GM19025 (cell line): ENCODE measurements at regions not wholly inside any gene's neighbourhood (a gene's known extent, or its start where the extent isn't known, plus 50 kb on each side); places are given as distances from the start of the nearest gene placed in this dataset.
A peak's percentile ranks its signal among the peaks of the same experiment; 100 is the strongest.
"Not testable (repeated sequence)": the region's sequence is repeated elsewhere in the genome, so short reads cannot be mapped to it uniquely, and the experiment has no call there.

ENCODE experiments used
- ATAC-seq: cut with Tn5 transposase; IDR thresholded peaks from one replicate; pipeline ENCODE4 v1.9.1; 2021; ENCODE audit warnings: mild to moderate bottlenecking, low read depth, moderate library complexity; ENCODE audit not compliant: unreplicated experiment

- ATAC-seq: not testable (repeated sequence)
Measured at GRCh38 chr3:71982506-71983258, 197.7 kb upstream of the PROK2 start.

- no peak for ATAC-seq
Measured at GRCh38 chr3:71979175-71979574, 194.2 kb upstream of the PROK2 start.

DNA sequence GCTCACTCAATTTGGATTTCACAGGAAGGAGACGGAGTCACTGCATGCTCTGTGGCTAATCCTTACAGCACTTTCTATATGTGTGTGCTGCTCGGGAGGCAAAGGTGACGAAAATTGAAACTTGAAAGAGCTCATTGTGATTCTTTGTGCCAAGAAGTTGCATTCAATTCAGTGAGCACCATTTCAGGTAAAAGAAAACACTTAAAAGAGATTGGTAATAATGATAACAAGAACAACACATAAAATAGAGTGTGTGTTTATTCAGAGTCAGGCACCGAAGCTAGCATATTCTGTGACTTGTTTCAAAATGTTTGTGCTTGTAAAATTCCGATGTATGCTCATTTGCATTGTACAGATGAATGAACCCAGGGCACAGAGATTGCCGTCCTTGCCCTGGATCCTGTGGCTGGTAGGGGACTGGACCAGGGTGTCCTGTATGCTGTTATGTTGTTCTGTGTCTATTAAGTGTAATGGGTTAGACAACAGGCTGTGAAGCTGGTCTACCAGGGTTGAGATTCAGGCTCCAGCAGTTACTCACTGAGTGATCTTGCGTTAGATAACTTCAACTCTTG lies 193.3 kb upstream of the PROK2 start:
- ATAC-seq: peak; percentile 81

DNA sequence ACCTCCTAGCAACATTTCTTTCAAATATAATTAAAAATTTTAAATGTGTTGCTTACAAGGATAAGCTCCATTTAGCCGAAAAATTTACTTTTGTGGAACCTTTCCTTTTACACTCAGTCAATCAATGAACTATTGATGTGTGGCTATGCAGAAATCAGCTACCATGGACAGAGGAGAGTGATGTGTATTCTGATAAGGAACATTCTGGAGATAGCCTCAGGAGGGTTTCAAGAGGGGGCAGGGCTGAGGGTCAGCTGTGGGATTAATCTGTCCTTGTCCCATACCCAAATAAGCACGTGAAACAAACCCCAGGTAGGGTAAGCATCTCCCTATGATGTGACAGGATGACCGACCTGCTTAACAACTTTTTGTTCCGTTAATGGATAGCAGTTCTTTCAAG lies 192.6 kb upstream of the PROK2 start:
- ATAC-seq: no peak

DNA sequence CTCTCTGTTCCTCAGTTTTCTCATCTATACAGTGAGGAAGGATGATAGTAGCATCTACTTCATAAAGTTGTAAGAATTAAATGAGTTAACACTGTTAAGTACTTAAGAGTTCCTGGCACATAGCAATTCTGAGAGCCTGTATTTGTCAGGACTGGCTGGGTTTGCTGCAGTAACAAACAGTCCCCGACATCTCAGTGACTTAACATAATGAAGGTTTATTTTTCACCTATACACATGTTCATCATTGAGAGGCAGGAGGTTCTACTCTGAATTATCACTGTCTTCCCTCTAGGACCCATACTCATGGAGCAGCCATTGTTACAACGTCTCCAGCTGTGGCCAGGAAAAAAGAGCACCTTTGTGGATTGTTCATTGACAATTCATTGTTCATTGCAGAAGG lies 190.6 kb upstream of the PROK2 start:
- no peak for ATAC-seq

DNA sequence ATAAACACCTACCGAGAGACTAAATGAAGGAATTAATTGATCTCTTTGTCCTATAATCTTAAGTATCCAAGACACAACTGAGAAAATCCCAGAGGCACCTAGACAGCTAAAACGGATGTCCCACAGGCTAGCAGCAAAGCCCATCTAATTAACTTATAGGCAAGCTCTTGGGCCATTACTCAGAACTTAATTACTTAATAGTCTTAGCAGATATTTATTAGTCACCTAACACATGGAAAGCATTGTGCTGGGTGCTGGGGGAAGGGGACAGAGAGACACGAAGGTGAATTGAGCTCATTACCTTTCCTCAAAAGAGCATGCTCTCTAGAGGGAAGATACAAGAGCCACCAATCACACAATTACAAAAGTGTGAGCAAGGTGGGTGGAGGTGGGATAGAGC lies 189.8 kb upstream of the PROK2 start:
- no peak for ATAC-seq

DNA sequence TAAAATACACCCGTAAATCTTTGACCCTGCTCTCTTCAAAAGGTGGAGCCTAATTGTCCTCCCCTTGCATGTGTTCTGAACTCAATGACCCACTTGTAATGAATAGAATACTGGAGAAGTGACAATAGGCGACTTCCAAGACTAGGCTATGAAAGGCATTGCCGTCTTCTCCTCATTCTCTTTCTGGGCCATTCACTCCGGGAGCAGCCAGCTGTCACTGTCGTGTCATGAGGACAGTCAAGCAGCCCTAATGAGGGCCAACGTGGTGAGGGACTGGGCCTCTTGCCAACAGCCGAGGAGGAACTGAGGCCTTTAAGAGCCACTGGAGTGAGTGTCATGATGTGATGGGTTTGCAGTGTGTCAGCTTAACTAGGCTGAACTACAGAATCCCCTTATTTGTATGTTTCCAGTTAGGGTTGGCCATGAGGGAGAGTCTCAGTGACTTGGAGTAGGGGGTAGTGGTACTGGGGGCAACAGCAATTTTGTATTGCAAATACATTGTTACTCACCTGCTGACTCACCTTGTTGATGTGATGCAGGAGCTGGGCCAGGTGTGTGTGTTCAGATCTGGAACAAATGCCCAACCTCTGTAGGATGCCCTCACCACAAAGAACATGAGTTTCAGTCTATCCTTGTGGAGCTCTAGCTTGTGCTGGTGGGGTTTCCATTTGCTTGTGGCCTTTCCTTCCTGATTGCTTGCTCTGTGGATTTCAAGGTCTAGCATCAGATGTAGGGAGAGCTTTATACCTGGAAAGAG lies 188.5 kb upstream of the PROK2 start:
- ATAC-seq: no peak

GRCh38 chr3:71972031-71972430 lies 187.1 kb upstream of the PROK2 start:
- ATAC-seq: no peak

DNA sequence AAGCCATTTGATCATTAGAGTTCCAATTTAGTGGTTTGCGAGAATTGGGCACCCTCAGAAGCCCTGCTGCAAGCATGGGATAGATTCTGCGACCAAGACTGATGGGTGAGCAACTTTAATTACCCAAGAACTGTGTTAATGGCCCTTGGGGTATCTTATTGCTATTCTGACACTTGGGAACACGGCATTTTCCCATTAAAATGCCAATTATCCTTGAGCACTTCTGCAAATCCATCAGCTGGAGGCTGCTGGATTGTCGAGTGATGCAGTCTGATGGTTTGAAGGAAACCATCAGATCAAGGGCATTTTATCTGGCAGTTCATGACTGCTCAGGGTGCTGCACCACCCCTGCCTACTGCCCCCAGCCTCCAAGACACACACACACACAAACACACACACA lies 183.6 kb upstream of the PROK2 start:
- no peak for ATAC-seq

DNA sequence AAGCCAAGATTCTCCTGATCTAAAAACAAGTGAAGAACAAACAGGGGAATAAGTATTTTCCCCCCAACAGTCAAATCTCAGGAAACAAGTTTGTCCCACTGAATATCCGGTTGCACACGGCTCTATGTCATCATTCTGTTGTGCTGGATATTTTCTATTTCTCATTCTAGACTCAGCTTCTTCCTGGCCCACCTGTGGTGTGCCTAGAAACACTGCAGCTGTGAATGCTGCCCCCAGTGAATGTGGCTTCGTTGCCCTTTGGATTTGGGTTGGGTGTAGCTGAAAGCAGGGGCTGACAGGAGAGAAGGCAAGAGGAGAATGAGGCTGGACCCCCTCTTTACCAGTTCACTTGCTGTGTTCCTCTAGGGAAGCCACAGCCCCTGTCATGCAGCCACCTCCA lies 181.2 kb upstream of the PROK2 start:
- ATAC-seq: no peak

- ATAC-seq: no peak
Measured at GRCh38 chr3:71964170-71964569, 179.2 kb upstream of the PROK2 start.

DNA sequence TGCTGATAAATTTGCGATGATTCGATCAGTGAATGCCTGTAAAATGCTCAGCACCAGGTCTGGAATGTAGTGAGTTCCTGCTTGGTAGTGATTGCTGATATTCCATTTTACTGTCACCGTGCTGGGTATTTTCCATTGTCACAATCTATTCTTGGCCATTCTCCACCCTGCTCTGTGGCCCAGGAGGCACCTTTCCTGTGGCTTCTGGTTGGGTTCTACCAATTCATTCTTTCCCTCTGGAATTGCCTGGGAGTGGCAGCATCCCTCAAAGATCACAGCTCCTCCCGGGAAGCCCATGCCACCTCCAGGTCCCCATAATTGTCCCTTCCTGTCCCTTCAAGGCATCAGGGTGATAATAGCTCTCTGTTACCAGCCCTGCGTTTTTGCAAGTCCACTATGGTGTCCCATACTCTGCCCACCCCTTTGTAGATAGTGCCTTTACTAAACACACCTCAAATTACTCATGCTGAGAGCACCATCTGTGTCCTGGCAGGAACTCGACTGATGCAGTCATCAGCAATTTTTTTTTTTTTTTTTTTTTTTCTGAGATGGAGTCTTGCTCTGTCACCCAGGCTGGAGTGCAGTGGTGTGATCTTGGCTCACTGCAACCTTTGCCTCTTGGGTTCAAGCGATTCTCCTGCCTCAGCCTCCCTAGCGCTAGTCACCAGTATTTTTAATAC lies 177.8 kb upstream of the PROK2 start:
- ATAC-seq: no peak

DNA sequence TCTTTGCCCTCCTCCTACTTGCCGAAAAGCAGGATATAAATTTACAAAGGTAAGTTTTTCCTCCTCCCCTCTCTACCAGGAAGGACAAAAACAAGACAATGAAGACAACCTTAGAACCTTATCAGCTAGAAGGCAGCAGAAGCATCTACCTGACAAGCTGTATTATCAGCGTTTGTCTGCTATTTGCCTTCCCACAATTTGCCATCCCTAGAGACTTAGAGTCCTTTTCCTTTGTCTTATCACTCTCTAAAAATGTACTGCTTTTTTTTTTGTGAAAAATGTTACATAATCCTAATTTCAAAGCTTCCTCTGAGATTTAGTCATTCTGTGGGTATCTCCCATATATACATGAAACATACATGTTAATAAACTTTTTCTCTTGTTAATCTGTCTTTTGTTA lies 176.9 kb upstream of the PROK2 start:
- ATAC-seq: no peak

- no peak for ATAC-seq
Measured at GRCh38 chr3:71961378-71961777, 176.4 kb upstream of the PROK2 start.

DNA sequence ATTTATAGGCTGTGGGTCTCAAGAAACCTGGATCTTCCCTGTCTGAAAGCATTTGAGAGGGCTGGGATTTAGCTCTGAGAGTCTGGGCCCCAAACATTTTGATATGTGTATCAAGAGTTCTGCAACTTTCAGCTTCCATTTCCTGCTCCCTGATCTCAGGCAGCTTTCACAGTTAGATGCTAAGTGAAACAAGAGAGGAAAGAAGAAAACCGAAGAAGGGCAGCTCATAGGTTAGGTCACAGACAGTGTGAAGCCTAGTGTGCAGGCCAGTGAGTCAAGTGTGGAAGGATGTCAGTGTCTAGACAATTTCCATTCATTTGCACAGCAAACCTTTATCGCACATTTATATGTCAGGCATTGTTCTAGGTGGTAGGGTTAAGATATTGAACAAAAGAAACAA lies 173.6 kb upstream of the PROK2 start:
- ATAC-seq: no peak

GRCh38 chr3:71956716-71957115 lies 171.8 kb upstream of the PROK2 start:
- ATAC-seq: no peak

DNA sequence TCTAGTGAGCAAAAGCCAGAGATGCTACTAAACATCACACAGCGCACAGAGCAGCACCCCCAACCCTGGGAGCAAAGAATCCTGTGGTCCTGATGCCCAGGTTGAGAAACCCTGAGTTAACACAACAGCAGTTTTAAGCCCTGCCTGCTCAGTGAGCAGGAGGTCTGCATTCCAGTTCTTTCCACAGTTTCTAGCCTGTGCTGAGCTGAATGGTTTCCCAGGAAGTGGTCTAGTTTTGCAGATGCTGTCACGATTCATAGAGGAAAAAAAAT lies 171.1 kb upstream of the PROK2 start:
- ATAC-seq: no peak

DNA sequence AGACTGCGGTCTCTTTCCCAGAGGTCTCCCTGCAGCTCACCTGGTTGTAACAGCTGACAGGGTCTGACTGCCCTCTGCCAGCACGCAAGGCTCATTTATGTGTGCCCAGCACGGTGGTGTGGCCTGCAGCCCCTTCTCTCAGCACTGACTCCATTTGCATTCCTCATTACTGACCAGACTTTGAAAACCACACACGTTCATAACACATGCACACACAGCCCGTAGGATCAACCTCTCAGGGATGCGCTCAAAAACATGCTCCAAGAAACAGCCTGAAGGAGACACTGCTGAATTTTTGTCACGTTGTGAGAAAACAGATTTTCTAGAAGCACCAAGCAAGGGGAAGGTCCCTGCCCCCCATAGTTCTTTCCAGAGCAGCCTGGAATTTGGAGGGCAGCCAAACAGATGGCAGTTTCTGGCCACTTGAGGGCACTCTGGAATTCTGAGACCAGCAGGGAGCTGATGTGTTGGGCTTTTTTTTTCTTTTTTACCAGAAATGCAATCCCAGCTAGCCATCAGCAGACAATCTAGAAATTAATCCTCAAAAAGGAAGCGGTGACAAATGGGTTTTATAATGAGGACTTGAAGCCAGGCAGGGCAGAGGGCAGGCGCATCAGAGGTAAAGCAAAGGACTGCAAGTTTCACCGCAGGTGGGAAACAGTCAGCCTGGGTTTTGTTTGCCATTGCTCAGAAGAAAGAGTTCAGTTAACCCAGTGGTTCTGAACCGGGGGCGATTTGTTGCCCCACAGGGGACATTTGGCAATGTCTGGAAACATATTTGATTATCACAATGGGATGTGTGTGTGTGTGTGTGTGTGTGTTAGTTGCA lies 170.5 kb upstream of the PROK2 start:
- ATAC-seq: no peak

- ATAC-seq: no peak
Measured at GRCh38 chr3:71951842-71952241, 166.9 kb upstream of the PROK2 start.

DNA sequence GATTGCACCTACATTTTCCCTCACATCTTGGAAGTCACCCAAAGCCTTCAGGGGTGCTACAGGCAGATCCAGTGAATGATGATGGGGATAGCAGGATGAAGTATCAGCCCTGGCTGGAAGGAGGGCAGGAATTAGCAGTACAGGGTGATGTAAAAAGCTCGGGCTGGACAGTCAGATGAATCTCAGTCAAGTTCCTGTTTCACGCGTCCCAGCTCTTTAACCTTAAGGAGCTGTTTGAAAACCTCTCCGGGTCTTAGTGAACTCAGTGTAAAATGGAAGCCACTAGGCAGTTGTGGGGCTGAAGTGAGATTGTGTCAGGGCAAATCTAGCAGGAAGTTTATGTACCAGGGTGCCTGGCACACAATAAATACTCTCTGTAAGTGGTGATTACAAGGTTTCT lies 166.4 kb upstream of the PROK2 start:
- no peak for ATAC-seq

GRCh38 chr3:71949442-71949841 lies 164.5 kb upstream of the PROK2 start:
- ATAC-seq: no peak
